ENCODE measurements at regions not wholly inside any gene's neighbourhood (a gene's known extent, or its start where the extent isn't known, plus 50 kb on each side); places are given as distances from the start of the nearest gene placed in this dataset.

DNA sequence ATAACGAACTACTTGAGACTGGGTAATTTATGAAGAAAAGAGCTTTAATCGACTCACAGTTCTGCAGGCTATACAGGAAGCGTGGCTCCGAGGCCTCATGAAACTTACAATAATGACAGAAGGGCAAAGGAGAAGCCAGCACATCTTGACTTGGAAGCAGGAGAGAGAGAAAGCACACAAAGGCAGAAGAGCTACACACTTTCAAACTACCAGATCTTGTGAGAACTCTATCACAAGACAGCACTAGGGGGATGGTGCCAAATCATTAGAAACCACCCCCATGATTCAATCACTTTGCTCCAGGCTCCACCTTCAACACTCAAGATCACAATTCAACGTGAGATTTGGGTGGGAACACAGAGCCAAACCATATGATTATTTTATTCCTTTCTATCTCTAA lies 655.9 kb upstream of the SYT4 start:
- TF ChIP-seq POLR2A (IDR thresholded peaks at IDR 0.05): no peak
- TF ChIP-seq, protein P1, sequence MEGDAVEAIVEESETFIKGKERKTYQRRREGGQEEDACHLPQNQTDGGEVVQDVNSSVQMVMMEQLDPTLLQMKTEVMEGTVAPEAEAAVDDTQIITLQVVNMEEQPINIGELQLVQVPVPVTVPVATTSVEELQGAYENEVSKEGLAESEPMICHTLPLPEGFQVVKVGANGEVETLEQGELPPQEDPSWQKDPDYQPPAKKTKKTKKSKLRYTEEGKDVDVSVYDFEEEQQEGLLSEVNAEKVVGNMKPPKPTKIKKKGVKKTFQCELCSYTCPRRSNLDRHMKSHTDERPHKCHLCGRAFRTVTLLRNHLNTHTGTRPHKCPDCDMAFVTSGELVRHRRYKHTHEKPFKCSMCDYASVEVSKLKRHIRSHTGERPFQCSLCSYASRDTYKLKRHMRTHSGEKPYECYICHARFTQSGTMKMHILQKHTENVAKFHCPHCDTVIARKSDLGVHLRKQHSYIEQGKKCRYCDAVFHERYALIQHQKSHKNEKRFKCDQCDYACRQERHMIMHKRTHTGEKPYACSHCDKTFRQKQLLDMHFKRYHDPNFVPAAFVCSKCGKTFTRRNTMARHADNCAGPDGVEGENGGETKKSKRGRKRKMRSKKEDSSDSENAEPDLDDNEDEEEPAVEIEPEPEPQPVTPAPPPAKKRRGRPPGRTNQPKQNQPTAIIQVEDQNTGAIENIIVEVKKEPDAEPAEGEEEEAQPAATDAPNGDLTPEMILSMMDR (IDR thresholded peaks at IDR 0.05 in 4 of 5, conservative IDR thresholded peaks at IDR 0.05 in 1 of 5): no peak
